ENCODE measurements at regions not wholly inside any gene's neighbourhood (a gene's known extent, or its start where the extent isn't known, plus 50 kb on each side); places are given as distances from the start of the nearest gene placed in this dataset.

DNA sequence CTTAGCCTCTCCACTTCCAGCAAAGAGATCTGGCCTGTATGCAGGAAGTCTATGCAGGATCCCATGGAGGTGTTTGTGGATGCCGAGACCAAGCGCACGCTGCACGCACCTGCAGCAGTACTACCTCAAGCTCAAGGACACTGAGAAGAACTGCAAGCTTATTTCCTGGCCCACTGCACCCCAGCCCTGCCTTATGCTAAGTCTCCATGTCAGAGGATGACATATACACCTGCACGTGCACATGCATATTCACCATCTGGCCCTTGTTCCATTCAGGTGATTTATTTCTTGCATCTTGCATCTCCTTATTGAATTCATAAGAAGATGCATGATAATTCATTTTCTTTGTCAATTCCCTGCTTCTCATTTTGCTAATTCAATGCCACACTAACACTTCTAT lies 472.8 kb upstream of the SGCG start:
- H3K27me3 ChIP-seq, result no peaks in the 10 kb centered on the region
- TF ChIP-seq, protein P1, sequence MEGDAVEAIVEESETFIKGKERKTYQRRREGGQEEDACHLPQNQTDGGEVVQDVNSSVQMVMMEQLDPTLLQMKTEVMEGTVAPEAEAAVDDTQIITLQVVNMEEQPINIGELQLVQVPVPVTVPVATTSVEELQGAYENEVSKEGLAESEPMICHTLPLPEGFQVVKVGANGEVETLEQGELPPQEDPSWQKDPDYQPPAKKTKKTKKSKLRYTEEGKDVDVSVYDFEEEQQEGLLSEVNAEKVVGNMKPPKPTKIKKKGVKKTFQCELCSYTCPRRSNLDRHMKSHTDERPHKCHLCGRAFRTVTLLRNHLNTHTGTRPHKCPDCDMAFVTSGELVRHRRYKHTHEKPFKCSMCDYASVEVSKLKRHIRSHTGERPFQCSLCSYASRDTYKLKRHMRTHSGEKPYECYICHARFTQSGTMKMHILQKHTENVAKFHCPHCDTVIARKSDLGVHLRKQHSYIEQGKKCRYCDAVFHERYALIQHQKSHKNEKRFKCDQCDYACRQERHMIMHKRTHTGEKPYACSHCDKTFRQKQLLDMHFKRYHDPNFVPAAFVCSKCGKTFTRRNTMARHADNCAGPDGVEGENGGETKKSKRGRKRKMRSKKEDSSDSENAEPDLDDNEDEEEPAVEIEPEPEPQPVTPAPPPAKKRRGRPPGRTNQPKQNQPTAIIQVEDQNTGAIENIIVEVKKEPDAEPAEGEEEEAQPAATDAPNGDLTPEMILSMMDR (IDR thresholded peaks at IDR 0.05), result no peak
- no peaks in the 10 kb centered on the region for H3K4me1 ChIP-seq (ENCODE audit: control insufficient read depth in 1 of 2, insufficient read depth in 1 of 2, low read depth in 1 of 2, low read length in 1 of 2)
- H3K27ac ChIP-seq, result no peak overlapping the region
- H3K36me3 ChIP-seq, result no peaks in the 10 kb centered on the region
- no peaks in the 10 kb centered on the region for H3K9me3 ChIP-seq
- H3K4me3 ChIP-seq (ENCODE audit: low read depth in 1 of 2, low read length in 1 of 2), result no peak overlapping the region

- Histone ChIP-seq H3K36me3 (no peaks in the 10 kb centered on the region), H3K4me1 (ENCODE audit: control insufficient read depth in 1 of 2, insufficient read depth in 1 of 2, low read depth in 1 of 2, low read length in 1 of 2) (no peaks in the 10 kb centered on the region), H3K27me3 (no peaks in the 10 kb centered on the region), H3K9me3 (no peaks in the 10 kb centered on the region), H3K4me3 (ENCODE audit: low read depth in 1 of 2, low read length in 1 of 2) (no peak overlapping the region), H3K27ac (no peak overlapping the region)
- TF ChIP-seq, protein P1 (IDR thresholded peaks at IDR 0.05), result no peak
These were observed 463.7 kb upstream of the SGCG start for GRCh38 chr13:22717036-22717435.

- TF ChIP-seq, protein P1 (IDR thresholded peaks at IDR 0.05), result no peak
- Histone ChIP-seq H3K27me3 (no peaks in the 10 kb centered on the region), H3K27ac (no peak overlapping the region), H3K9me3 (no peaks in the 10 kb centered on the region), H3K36me3 (no peaks in the 10 kb centered on the region), H3K4me3 (ENCODE audit: low read depth in 1 of 2, low read length in 1 of 2) (no peak overlapping the region), H3K4me1 (ENCODE audit: control insufficient read depth in 1 of 2, insufficient read depth in 1 of 2, low read depth in 1 of 2, low read length in 1 of 2) (no peaks in the 10 kb centered on the region)
These were observed 454.1 kb upstream of the SGCG start for GRCh38 chr13:22726726-22727125.

GRCh38 chr13:22735011-22735995 lies 445.5 kb upstream of the SGCG start:
- H3K27ac ChIP-seq, result no peak overlapping the region
- H3K27me3 ChIP-seq, result no peaks in the 10 kb centered on the region
- TF ChIP-seq, protein P1 (IDR thresholded peaks at IDR 0.05), result no peak
- no peaks in the 10 kb centered on the region for H3K9me3 ChIP-seq
- H3K36me3 ChIP-seq, result no peaks in the 10 kb centered on the region
- H3K4me1 ChIP-seq (ENCODE audit: control insufficient read depth in 1 of 2, insufficient read depth in 1 of 2, low read depth in 1 of 2, low read length in 1 of 2), result no peaks in the 10 kb centered on the region
- H3K4me3 ChIP-seq (ENCODE audit: low read depth in 1 of 2, low read length in 1 of 2), result no peak overlapping the region

DNA sequence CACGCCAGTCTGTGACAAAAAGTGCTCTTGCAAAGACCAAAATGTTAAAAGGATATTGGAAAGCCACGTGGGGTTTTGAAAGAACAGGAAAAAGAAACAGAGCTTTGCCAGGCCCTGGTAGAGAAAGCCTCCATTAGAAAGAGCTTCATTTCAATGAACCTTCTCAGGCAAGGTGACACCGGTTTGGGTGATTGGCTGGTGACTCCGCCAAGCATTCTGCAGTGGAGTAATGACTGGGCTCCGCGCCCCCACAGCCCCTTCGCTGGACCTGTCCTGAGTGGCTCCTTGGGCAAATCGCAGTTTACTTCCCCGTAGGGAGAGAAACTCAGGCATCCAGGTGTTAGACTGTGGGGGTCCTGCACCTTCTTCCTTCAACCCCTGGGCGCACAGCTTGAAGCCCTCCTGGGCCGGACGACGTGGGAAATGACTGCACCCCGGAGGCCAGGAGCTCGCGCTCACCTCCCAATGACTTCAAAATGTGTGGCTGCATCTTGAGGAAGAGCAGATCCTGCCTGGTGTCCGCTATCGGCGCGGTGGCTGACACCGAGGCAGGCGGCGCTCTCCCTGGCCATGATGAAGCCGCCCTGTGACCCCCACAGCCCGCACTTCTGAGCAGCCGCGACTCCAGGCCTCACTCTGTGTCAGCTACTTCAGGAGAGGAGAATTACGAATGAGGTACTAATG lies 444.6 kb upstream of the SGCG start:
- TF ChIP-seq, protein P1 (IDR thresholded peaks at IDR 0.05), result no peak
- no peaks in the 10 kb centered on the region for H3K36me3 ChIP-seq
- no peaks in the 10 kb centered on the region for H3K9me3 ChIP-seq
- H3K27ac ChIP-seq, result no peak overlapping the region
- no peaks in the 10 kb centered on the region for H3K27me3 ChIP-seq
- H3K4me3 ChIP-seq (ENCODE audit: low read depth in 1 of 2, low read length in 1 of 2), result no peak overlapping the region
- H3K4me1 ChIP-seq (ENCODE audit: control insufficient read depth in 1 of 2, insufficient read depth in 1 of 2, low read depth in 1 of 2, low read length in 1 of 2), result no peaks in the 10 kb centered on the region
